ENCODE measurements at regions not wholly inside any gene's neighbourhood (a gene's known extent, or its start where the extent isn't known, plus 50 kb on each side); places are given as distances from the start of the nearest gene placed in this dataset.

DNA sequence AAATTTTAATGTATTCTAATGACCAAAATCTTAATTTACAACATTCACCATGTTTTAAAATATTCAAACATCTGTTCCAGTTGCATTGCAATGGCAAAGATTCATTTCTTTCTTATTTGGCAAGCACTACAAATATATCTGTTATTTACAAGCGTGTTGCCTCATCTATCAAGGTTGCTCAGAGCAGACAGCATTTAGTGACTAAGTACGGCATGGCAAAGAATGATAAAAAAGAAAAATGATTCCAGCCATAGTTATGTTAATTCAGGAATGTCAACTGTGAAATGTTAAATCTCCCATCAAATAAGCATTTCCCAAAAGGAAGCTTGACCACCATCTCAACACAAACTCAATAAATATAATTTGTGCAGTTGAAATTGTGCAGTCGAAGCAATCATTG, 312.1 kb downstream of the SEC23A start:
- TF ChIP-seq, protein P1, sequence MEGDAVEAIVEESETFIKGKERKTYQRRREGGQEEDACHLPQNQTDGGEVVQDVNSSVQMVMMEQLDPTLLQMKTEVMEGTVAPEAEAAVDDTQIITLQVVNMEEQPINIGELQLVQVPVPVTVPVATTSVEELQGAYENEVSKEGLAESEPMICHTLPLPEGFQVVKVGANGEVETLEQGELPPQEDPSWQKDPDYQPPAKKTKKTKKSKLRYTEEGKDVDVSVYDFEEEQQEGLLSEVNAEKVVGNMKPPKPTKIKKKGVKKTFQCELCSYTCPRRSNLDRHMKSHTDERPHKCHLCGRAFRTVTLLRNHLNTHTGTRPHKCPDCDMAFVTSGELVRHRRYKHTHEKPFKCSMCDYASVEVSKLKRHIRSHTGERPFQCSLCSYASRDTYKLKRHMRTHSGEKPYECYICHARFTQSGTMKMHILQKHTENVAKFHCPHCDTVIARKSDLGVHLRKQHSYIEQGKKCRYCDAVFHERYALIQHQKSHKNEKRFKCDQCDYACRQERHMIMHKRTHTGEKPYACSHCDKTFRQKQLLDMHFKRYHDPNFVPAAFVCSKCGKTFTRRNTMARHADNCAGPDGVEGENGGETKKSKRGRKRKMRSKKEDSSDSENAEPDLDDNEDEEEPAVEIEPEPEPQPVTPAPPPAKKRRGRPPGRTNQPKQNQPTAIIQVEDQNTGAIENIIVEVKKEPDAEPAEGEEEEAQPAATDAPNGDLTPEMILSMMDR (IDR thresholded peaks at IDR 0.05; ENCODE audit: control insufficient read depth, insufficient read depth, low read depth, low read length, missing control alignments): no peak
- no peak overlapping the region for H3K4me3 ChIP-seq (ENCODE audit: control insufficient read depth, low read depth, low read length)
- DNase-seq (ENCODE audit: low read depth): no peak

DNA sequence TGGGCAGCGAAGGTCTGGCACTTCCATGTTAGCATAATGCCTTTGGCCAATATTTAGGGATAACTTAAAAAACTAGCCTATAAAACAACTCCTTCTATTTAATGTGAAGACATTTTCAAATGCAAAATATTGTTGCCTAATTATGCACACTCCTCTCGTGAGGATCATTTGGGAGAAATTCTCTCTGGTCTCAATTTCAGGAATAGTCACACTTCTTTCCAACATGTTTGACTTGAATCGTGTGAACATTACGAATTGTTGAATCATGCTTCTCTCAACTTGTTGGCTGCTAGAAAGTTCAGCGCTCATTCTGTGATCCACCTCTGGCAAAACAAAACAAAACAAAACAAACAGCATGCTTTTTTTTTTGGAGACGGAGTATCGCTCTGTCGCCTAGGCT, 313.2 kb downstream of the SEC23A start:
- no peak for DNase-seq (ENCODE audit: low read depth)
- TF ChIP-seq, protein P1 (IDR thresholded peaks at IDR 0.05; ENCODE audit: control insufficient read depth, insufficient read depth, low read depth, low read length, missing control alignments): no peak
- no peak overlapping the region for H3K4me3 ChIP-seq (ENCODE audit: control insufficient read depth, low read depth, low read length)

DNA sequence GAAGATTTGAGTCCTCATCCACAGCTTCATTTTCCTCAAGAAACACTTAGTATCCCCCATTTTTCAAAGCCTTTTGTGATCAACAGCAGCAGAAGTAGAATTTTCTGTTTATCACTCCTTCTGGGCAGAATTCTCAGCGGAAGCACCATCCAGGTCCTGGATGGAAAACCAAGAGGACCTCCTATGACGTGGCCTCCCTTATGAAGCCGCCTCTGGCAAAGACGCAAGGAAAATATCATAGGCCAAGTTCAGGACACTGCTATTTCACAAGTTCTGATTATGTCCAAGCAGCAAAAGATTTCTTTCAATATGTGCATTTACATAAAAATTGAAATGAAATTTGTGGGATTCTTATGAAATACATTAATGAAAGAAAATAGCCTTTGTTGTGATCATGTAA, 315.0 kb downstream of the SEC23A start:
- TF ChIP-seq, protein P1 (IDR thresholded peaks at IDR 0.05; ENCODE audit: control insufficient read depth, insufficient read depth, low read depth, low read length, missing control alignments): no peak
- no peak for DNase-seq (ENCODE audit: low read depth)
- H3K4me3 ChIP-seq (ENCODE audit: control insufficient read depth, low read depth, low read length): no peak overlapping the region

DNA sequence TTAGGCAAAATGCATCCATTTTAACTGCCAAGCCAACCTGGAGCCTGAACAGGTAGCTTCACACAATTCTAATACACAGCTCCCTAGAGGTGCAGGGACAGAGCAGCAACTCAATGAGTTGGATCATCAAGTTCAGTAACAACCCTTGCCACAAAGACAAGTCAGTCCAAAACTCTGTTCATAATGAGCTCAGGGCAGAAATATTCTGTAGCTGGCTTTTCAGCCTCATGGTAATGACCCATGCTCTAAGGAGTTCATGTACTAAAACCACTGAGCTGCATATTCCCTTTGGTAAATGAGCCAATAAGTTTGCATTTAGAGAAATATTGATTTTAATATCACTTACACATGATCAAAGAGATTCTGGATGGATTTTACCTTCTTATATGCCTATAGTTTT, 316.1 kb downstream of the SEC23A start:
- no peak overlapping the region for H3K4me3 ChIP-seq (ENCODE audit: control insufficient read depth, low read depth, low read length)
- TF ChIP-seq, protein P1 (IDR thresholded peaks at IDR 0.05; ENCODE audit: control insufficient read depth, insufficient read depth, low read depth, low read length, missing control alignments): no peak
- DNase-seq (ENCODE audit: low read depth): no peak

DNA sequence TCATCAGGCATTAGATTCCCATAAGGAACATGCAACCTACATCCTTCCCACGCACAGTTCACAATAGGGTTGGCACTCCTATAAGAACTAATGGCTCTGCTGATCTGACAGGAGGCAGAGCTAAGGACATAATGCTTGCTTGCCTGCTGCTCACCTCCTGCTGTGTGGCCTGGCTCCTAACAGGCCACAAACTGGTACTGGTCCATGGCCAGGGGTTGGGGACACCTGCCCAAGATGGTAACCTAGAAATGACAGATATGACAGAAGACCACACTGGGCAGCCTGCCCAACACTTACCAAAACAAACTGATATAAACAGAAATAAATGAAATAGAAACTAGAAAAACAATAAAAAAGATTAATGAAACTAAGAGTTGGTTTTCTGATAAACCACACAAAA, 325.6 kb downstream of the SEC23A start:
- TF ChIP-seq, protein P1 (IDR thresholded peaks at IDR 0.05; ENCODE audit: control insufficient read depth, insufficient read depth, low read depth, low read length, missing control alignments): no peak
- H3K4me3 ChIP-seq (ENCODE audit: control insufficient read depth, low read depth, low read length): no peak overlapping the region
- DNase-seq (ENCODE audit: low read depth): no peak

DNA sequence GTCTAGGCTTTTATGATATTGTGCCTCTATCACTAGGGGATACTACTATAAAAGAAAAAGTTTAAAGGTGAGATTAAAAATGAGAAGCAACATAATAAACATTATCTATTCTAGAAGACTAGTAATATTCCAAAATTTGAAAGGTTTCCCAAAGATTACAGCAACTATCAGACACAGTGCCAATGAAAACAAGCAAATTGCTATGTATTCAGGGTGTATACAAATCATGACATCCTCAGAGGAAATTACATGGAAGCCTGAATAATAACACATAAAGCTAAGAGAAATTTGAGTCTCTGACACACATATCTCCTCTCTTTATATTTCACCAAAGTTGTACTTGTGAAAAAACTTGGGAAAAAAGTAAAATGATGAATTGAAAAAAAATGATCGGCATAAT, 327.0 kb downstream of the SEC23A start:
- TF ChIP-seq, protein P1 (IDR thresholded peaks at IDR 0.05; ENCODE audit: control insufficient read depth, insufficient read depth, low read depth, low read length, missing control alignments): no peak
- H3K4me3 ChIP-seq (ENCODE audit: control insufficient read depth, low read depth, low read length): no peak overlapping the region
- DNase-seq (ENCODE audit: low read depth): no peak

DNA sequence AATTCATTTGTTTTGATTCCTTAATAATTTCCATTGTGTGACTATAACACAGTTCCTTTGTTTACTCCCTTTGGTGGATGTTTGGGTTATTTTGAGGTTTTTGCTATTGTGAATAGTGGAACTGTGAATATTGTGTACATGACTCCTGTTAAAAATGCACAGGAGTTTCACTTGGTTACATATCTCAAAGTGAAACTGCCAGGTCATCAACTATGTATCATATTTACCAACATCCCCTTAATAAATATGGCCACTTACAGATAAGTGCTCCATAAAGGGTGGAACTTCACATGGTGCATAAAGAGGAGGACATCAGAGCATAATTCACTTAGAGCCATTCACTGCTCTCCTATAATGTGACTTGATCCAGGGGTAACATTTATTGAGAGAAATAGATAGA, 328.9 kb downstream of the SEC23A start:
- no peak for DNase-seq (ENCODE audit: low read depth)
- H3K4me3 ChIP-seq (ENCODE audit: control insufficient read depth, low read depth, low read length): no peak overlapping the region
- TF ChIP-seq, protein P1 (IDR thresholded peaks at IDR 0.05; ENCODE audit: control insufficient read depth, insufficient read depth, low read depth, low read length, missing control alignments): no peak

Measured in AG09309 (cell line).